ENCODE measurements at regions not wholly inside any gene's neighbourhood (a gene's known extent, or its start where the extent isn't known, plus 50 kb on each side); places are given as distances from the start of the nearest gene placed in this dataset.

DNA sequence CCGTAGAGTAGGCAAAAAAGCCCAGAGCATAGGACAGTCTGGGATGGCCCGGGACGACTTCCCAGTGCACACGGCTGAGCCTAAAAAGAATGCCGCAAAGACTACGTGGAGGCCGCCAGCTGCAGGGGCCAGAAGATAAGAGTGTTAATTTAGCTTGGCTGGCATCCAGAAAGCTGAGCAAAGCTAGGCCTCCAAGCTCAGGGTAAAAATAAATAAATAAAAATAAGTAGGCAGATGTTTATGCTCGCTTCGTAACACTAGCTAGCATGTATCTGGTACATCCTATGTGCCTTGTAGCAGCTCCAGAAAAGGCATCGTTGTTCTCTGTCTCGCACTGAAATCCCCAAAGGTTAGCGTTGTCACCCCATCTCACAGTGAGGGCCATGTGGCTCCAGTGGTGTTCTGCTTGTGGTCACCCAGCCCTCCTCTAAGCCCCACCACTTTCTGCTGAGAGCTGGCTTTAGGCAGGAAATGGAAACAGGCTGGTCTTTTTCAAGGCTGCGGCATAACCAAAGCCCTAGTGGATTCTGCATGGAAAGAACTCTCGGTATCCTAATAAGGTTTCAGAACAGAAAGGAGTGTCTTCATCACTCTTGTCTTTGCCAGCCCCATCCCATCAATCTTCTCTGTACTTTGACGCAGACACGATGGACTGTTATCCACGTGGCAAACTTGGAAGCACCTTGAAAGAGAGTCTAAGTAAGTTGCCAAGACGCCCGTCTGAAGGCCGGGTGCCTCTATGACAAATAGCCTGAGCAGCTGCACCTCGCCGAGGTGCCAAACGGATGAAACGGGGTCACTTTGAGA lies 58.1 kb upstream of the MEF2A start:
- H3K4me1 ChIP-seq, result peaks cover 5 to 39% (median 25%) of the 10 kb centered on the region in 4 donors
- intact Hi-C loops (cut with DNase I; ENCODE audit: low total_unique reads), result no loop called here
- DNase-seq, result peak; percentile 41 to 77
- peak overlapping the region; percentile 1 to 15 for H3K4me3 ChIP-seq
- TF ChIP-seq CTCF (IDR thresholded peaks at IDR 0.05), result no peak
- H3K9me3 ChIP-seq, result no peaks in the 10 kb centered on the region
- H3K36me3 ChIP-seq, result no peaks in the 10 kb centered on the region
- H3K27me3 ChIP-seq, result no peaks in the 10 kb centered on the region
- H3K27ac ChIP-seq, result peak overlapping the region; percentile 58 to 60

DNA sequence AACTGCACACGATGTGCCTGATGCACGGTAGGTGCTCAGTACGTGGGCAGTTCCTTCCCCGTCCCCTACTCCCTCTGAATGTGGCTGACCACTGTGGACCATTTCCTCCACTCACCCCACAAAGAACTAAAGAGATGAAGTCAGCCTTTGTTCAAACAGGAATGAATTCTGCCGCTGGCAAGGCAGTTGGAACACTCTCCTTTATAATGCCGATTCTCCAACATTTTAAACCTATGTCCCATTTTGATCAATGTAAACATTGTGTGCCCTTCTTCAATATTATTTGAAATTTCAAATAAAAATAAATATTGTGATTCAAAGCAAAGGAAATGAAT lies 57.5 kb upstream of the MEF2A start:
- H3K4me3 ChIP-seq, result peak overlapping the region in 1 of 2 donors; percentile 15
- intact Hi-C loops (cut with DNase I; ENCODE audit: low total_unique reads), result no loop called here
- no peaks in the 10 kb centered on the region for H3K36me3 ChIP-seq
- H3K4me1 ChIP-seq, result peaks cover 5 to 39% (median 25%) of the 10 kb centered on the region in 4 donors
- H3K9me3 ChIP-seq, result no peaks in the 10 kb centered on the region
- H3K27me3 ChIP-seq, result no peaks in the 10 kb centered on the region
- H3K27ac ChIP-seq, result peak overlapping the region; percentile 58 to 60
- DNase-seq, result no peak
- no peak for TF ChIP-seq CTCF (IDR thresholded peaks at IDR 0.05)

GRCh38 chr15:99508852-99509251 lies 56.9 kb upstream of the MEF2A start:
- Histone ChIP-seq H3K27ac (peak overlapping the region in 1 of 2 donors; percentile 58), H3K27me3 (no peaks in the 10 kb centered on the region), H3K9me3 (no peaks in the 10 kb centered on the region), H3K36me3 (no peaks in the 10 kb centered on the region), H3K4me3 (no peak overlapping the region), H3K4me1 (peaks cover 5 to 39% (median 25%) of the 10 kb centered on the region in 4 donors)
- intact Hi-C loops (cut with DNase I; ENCODE audit: low total_unique reads), result no loop called here
- TF ChIP-seq CTCF (IDR thresholded peaks at IDR 0.05), result no peak
- DNase-seq, result no peak

- H3K36me3 ChIP-seq, result no peaks in the 10 kb centered on the region
- peaks cover 5 to 39% (median 25%) of the 10 kb centered on the region in 4 donors for H3K4me1 ChIP-seq
- peak in 1 of 2 donors; percentile 46 for DNase-seq
- no peaks in the 10 kb centered on the region for H3K27me3 ChIP-seq
- intact Hi-C loops (cut with DNase I; ENCODE audit: low total_unique reads), result no loop called here
- no peak for TF ChIP-seq CTCF (IDR thresholded peaks at IDR 0.05)
- H3K4me3 ChIP-seq, result no peak overlapping the region
- no peaks in the 10 kb centered on the region for H3K9me3 ChIP-seq
- H3K27ac ChIP-seq, result peak overlapping the region in 1 of 2 donors; percentile 58
Observed at GRCh38 chr15:99509686-99510461, 55.9 kb upstream of the MEF2A start.

GRCh38 chr15:99511531-99511865 lies 54.3 kb upstream of the MEF2A start:
- Histone ChIP-seq H3K36me3 (no peaks in the 10 kb centered on the region), H3K27me3 (no peaks in the 10 kb centered on the region), H3K27ac (peak overlapping the region; percentile 34 to 52), H3K9me3 (no peaks in the 10 kb centered on the region), H3K4me3 (peak overlapping the region in 1 of 2 donors; percentile 16), H3K4me1 (peaks cover 5 to 39% (median 25%) of the 10 kb centered on the region in 4 donors)
- no peak for TF ChIP-seq CTCF (IDR thresholded peaks at IDR 0.05)
- intact Hi-C loops (cut with DNase I; ENCODE audit: low total_unique reads), result no loop called here
- no peak for DNase-seq

Measured in tibial artery (tissue), 4 donors.